H1 (cell line): ENCODE measurements at regions not wholly inside any gene's neighbourhood (a gene's known extent, or its start where the extent isn't known, plus 50 kb on each side); places are given as distances from the start of the nearest gene placed in this dataset.

Experiments
- CTCF ChIA-PET: fragments of 300-600 bp; sonication (Branson Sonifier 250); formaldehyde crosslinking; loops from one replicate; lab custom pipeline; 2021; ENCODE audit not compliant: partially characterized antibody; lab: Charles Lee
- POLR2A ChIA-PET: fragments of 300-600 bp; sonication (Branson Sonifier 250); formaldehyde crosslinking; loops from one replicate; lab custom pipeline; 2021; ENCODE audit warnings: inconsistent platforms; ENCODE audit not compliant: partially characterized antibody; lab: Charles Lee
- DNase-seq, 2 experiments: peaks; one replicate each; pipeline versions ENCODE4 v3.0.0 to v3.0.0-alpha.2; 2010 to 2022; ENCODE audit warnings: low spot score in 2 of 2, low read depth in 1 of 2, mixed read lengths in 1 of 2
- FAIRE-seq: peaks from 2 replicates; lab custom pipeline; 2011; peaks lifted over from hg19 to GRCh38; lab: Jason Lieb, UNC
- H2AFZ ChIP-seq: 2 replicates; pipeline ENCODE4 v1.8.1; 2012; ENCODE audit warnings: low read length, inconsistent platforms
- H2AK5ac ChIP-seq: 2 replicates; pipeline ENCODE4 v1.6.1; 2013; ENCODE audit warnings: low read depth, low read length
- H2BK120ac ChIP-seq: replicated peaks from 2 replicates; pipeline ENCODE3; 2013; ENCODE audit warnings: low read depth, low read length, inconsistent platforms
- H2BK12ac ChIP-seq: 2 replicates; pipeline ENCODE4 v1.6.1; 2013; ENCODE audit warnings: low read depth, low read length
- H2BK15ac ChIP-seq: 2 replicates; pipeline ENCODE4 v1.6.1; 2013; ENCODE audit warnings: low read length
- H2BK20ac ChIP-seq: 2 replicates; pipeline ENCODE4 v1.6.1; 2013; ENCODE audit warnings: low read length
- H2BK5ac ChIP-seq: 2 replicates; pipeline ENCODE4 v1.6.1; 2013; ENCODE audit warnings: low read depth, low read length
- H3K14ac ChIP-seq: 2 replicates; pipeline ENCODE4 v1.6.1; 2013; ENCODE audit warnings: inconsistent platforms; ENCODE audit not compliant: insufficient read length
- H3K18ac ChIP-seq: 2 replicates; pipeline ENCODE4 v1.6.1; 2013; ENCODE audit warnings: low read length; ENCODE audit errors: extremely low read depth
- H3K23ac ChIP-seq: 2 replicates; pipeline ENCODE4 v1.6.1; 2013; ENCODE audit warnings: inconsistent platforms; ENCODE audit not compliant: insufficient read length
- H3K23me2 ChIP-seq: 2 replicates; pipeline ENCODE4 v1.6.1; 2013; ENCODE audit warnings: low read depth, low read length
- H3K27ac ChIP-seq: 2 replicates; pipeline ENCODE4 v1.6.1; 2011; ENCODE audit warnings: low read depth, low read length, inconsistent platforms
- H3K27me3 ChIP-seq, 4 experiments: replicated peaks in 1 of 4; 1 replicate in 1 of 4; 2 replicates in 3 of 4; pipeline versions ENCODE4 v1.6.1 to v1.8.1; 2011 to 2013; ENCODE audit warnings: low read length in 3 of 4, mild to moderate bottlenecking in 3 of 4, inconsistent platforms in 2 of 4, mixed read lengths in 2 of 4, moderate library complexity in 1 of 4; ENCODE audit not compliant: control insufficient read depth in 3 of 4, insufficient read depth in 3 of 4; ENCODE audit errors: extremely low read depth in 1 of 4
- H3K36me3 ChIP-seq, 4 experiments: 2 replicates each; pipeline versions ENCODE4 v1.6.1 to v1.8.1; 2011 to 2013; ENCODE audit warnings: mild to moderate bottlenecking in 4 of 4, low read length in 3 of 4, moderate library complexity in 2 of 4, control low read depth in 1 of 4, inconsistent platforms in 1 of 4; ENCODE audit not compliant: insufficient read depth in 4 of 4, control insufficient read depth in 2 of 4
- H3K4ac ChIP-seq: replicated peaks from 2 replicates; pipeline ENCODE3; 2013; ENCODE audit warnings: low read length, low read depth, mixed read lengths, inconsistent platforms; ENCODE audit not compliant: insufficient read length
- H3K4me1 ChIP-seq, 4 experiments: replicated peaks in 1 of 4; 1 replicate in 1 of 4; 2 replicates in 3 of 4; pipeline versions ENCODE4 v1.6.1 to v1.8.1; 2011 to 2013; ENCODE audit warnings: low read length in 3 of 4, inconsistent platforms in 2 of 4, mixed read lengths in 1 of 4; ENCODE audit not compliant: insufficient read depth in 4 of 4, control insufficient read depth in 3 of 4
- H3K4me2 ChIP-seq, 2 experiments: 2 replicates each; pipeline versions ENCODE4 v1.6.1 to v1.8.1; 2011 to 2013; ENCODE audit warnings: low read depth in 2 of 2, low read length in 2 of 2, control low read depth in 1 of 2, inconsistent platforms in 1 of 2, mild to moderate bottlenecking in 1 of 2; ENCODE audit not compliant: insufficient read depth in 1 of 2
- H3K4me3 ChIP-seq, 4 experiments: fragments of 200-600, 300-600 bp in 1 of 4; sonication (generic), shearing (Covaris generic), sonication (Bioruptor Twin) in 1 of 4; 2 replicates each; pipeline versions ENCODE4 v1.5.1 to v1.8.1; 2011 to 2016; ENCODE audit warnings: low read length in 4 of 4, low read depth in 3 of 4, control low read depth in 2 of 4, inconsistent platforms in 2 of 4, mild to moderate bottlenecking in 2 of 4, mixed read lengths in 1 of 4, moderate library complexity in 1 of 4; ENCODE audit not compliant: insufficient read depth in 2 of 4; ENCODE audit errors: extremely low read depth in 1 of 4
- H3K56ac ChIP-seq: replicated peaks from 2 replicates; pipeline ENCODE3; 2013; ENCODE audit warnings: low read depth, mild to moderate bottlenecking, mixed read lengths, low read length, inconsistent platforms; ENCODE audit not compliant: insufficient read length
- H3K79me1 ChIP-seq: 2 replicates; pipeline ENCODE4 v1.6.1; 2013; ENCODE audit warnings: low read depth, low read length, control low read depth
- H3K79me2 ChIP-seq, 2 experiments: 2 replicates each; pipeline versions ENCODE4 v1.6.1 to v1.8.1; 2012 to 2013; ENCODE audit warnings: low read length in 2 of 2, mild to moderate bottlenecking in 2 of 2, inconsistent platforms in 1 of 2; ENCODE audit not compliant: insufficient read depth in 2 of 2, control insufficient read depth in 1 of 2
- H3K9ac ChIP-seq, 4 experiments: replicated peaks in 1 of 4; 1 replicate in 1 of 4; 2 replicates in 3 of 4; pipeline versions ENCODE4 v1.6.1 to v1.8.1; 2011 to 2013; ENCODE audit warnings: low read depth in 3 of 4, low read length in 3 of 4, control low read depth in 2 of 4, mild to moderate bottlenecking in 2 of 4, moderate library complexity in 2 of 4, inconsistent platforms in 1 of 4; ENCODE audit errors: extremely low read depth in 1 of 4
- H3K9me3 ChIP-seq, 2 experiments: 2 replicates each; pipeline versions ENCODE4 v1.6.1 to v1.8.1; 2012 to 2013; ENCODE audit warnings: mild to moderate bottlenecking in 2 of 2, moderate library complexity in 2 of 2, control low read depth in 1 of 2, inconsistent platforms in 1 of 2, low read depth in 1 of 2, low read length in 1 of 2, mixed read lengths in 1 of 2; ENCODE audit not compliant: insufficient read depth in 2 of 2
- H4K20me1 ChIP-seq, 2 experiments: replicated peaks in 1 of 2; 2 replicates each; pipeline versions ENCODE3 to v1.8.1; 2011 to 2013; ENCODE audit warnings: inconsistent platforms in 2 of 2, low read length in 2 of 2, mild to moderate bottlenecking in 1 of 2; ENCODE audit not compliant: insufficient read depth in 2 of 2, control insufficient read depth in 1 of 2
- H4K5ac ChIP-seq: 2 replicates; pipeline ENCODE4 v1.6.1; 2013; ENCODE audit warnings: low read length, low read depth, mixed read lengths, inconsistent platforms; ENCODE audit not compliant: insufficient read length
- H4K8ac ChIP-seq: 2 replicates; pipeline ENCODE4 v1.8.0; 2013; ENCODE audit warnings: mild to moderate bottlenecking, moderate library complexity, low read length, inconsistent platforms; ENCODE audit not compliant: insufficient read depth; ENCODE audit errors: extremely low read depth
- H4K91ac ChIP-seq: replicated peaks from 2 replicates; pipeline ENCODE3; 2013; ENCODE audit warnings: low read length, mixed read lengths, inconsistent platforms; ENCODE audit not compliant: insufficient read length
- NANOG ChIP-seq: IDR thresholded peaks from 2 replicates; pipeline ENCODE4 v1.6.1; 2011; ENCODE audit warnings: low read length, low read depth, mild to moderate bottlenecking, inconsistent platforms; ENCODE audit not compliant: insufficient read depth, poor library complexity, severe bottlenecking
- RXRA ChIP-seq: IDR thresholded peaks from 2 replicates; pipeline ENCODE4 v1.6.1; 2011; ENCODE audit warnings: low read depth, mild to moderate bottlenecking, low read length, moderate library complexity; ENCODE audit not compliant: insufficient read depth

DNA sequence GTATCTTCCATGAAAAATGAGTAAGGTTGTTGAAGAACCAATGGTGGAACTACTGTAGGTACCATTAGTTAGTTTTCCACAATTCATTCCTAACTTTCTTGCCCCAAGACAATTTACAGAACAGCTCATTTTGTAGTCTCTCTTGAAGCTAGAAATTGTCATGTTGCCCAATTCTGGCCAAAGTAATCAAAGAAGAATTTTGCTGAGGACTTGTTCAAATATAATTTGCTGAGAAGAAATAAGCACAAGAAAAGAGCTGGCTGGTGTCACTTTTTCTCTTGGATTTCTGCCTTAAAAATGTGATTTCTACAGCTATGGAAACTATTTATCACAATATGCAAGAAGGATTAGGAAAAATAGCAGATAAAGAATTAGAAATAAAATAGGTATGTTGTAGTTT is 199.2 kb upstream of the SEMA3A start:
- ChIA-PET CTCF (no interaction called here), POLR2A (no interaction called here)
- no peak overlapping the region for H2BK12ac ChIP-seq
- H4K8ac ChIP-seq: no peak overlapping the region
- H4K5ac ChIP-seq: no peak overlapping the region
- H3K4me1 ChIP-seq: no peaks in the 10 kb centered on the region
- H3K23me2 ChIP-seq: no peaks in the 10 kb centered on the region
- no peak overlapping the region for H2BK120ac ChIP-seq
- TF ChIP-seq RXRA (no peak), NANOG (no peak)
- no peak overlapping the region for H3K23ac ChIP-seq
- DNase-seq (no peak), FAIRE-seq (no peak)
- H2BK5ac ChIP-seq: no peak overlapping the region
- H3K79me2 ChIP-seq: no peaks in the 10 kb centered on the region
- H2BK15ac ChIP-seq: no peak overlapping the region
- H3K9ac ChIP-seq: no peak overlapping the region
- H3K56ac ChIP-seq: no peak overlapping the region
- H3K79me1 ChIP-seq: no peaks in the 10 kb centered on the region
- no peak overlapping the region for H3K14ac ChIP-seq
- H3K27ac ChIP-seq: no peak overlapping the region
- H3K9me3 ChIP-seq: no peaks in the 10 kb centered on the region
- no peak overlapping the region for H3K4me2 ChIP-seq
- H4K20me1 ChIP-seq: no peaks in the 10 kb centered on the region
- no peaks in the 10 kb centered on the region for H3K36me3 ChIP-seq
- no peak overlapping the region for H2AK5ac ChIP-seq
- H2AFZ ChIP-seq: no peak overlapping the region
- H2BK20ac ChIP-seq: no peak overlapping the region
- H3K18ac ChIP-seq: no peak overlapping the region
- H3K27me3 ChIP-seq: no peaks in the 10 kb centered on the region
- H3K4ac ChIP-seq: no peak overlapping the region
- H3K4me3 ChIP-seq: no peak overlapping the region
- no peak overlapping the region for H4K91ac ChIP-seq
